ENCODE measurements at regions not wholly inside any gene's neighbourhood (a gene's known extent, or its start where the extent isn't known, plus 50 kb on each side); places are given as distances from the start of the nearest gene placed in this dataset.

DNA sequence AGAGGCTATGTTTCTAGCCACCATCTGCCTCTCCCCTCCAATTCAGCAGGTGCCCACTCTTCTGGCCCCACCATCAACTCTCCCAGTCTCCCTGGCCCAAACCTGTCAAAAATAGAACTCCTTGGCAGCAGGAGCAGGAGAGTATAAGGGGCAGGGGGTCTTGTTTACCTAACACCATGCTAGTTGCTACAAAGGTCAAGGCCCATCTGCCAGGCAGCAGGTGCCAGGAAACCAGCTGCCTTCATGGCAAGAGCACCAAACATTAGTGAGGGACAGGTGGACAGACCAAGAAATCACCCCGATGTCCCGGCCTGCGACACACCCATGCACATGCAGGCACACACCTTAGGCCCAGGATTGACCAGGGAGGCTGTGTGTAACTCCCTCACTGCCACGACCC lies 387.9 kb downstream of the BUD13 start:
- TF ChIP-seq HOXB5 (CRISPR knock-in tag; IDR thresholded peaks at IDR 0.05) (no peak), CHD4 (IDR thresholded peaks at IDR 0.05; ENCODE audit: borderline replicate concordance) (no peak), ZSCAN20 (CRISPR knock-in tag; IDR thresholded peaks at IDR 0.05) (no peak), RAD21 (conservative IDR thresholded peaks at IDR 0.05 in 1 of 2, IDR thresholded peaks at IDR 0.05 in 1 of 2) (no peak), CBX8 (IDR thresholded peaks at IDR 0.05) (no peak), ESRRA (IDR thresholded peaks at IDR 0.05; ENCODE audit: borderline replicate concordance, low read length) (no peak), TP53 (CRISPR knock-in tag; IDR thresholded peaks at IDR 0.05) (no peak), ZNF302 (CRISPR knock-in tag; IDR thresholded peaks at IDR 0.05) (no peak), PHF8 (IDR thresholded peaks at IDR 0.05; ENCODE audit: borderline replicate concordance, low read depth) (no peak), JUNB (IDR thresholded peaks at IDR 0.05) (no peak), MAFK (IDR thresholded peaks at IDR 0.05; ENCODE audit: partially characterized antibody) (no peak), HOXA7 (CRISPR knock-in tag; IDR thresholded peaks at IDR 0.05) (no peak), MYC (IDR thresholded peaks at IDR 0.05; ENCODE audit: borderline replicate concordance, low read length) (no peak), CHD2 (IDR thresholded peaks at IDR 0.05; ENCODE audit: low read length, partially characterized antibody) (no peak), EHMT2 (IDR thresholded peaks at IDR 0.05; ENCODE audit: low read depth) (no peak)
- TF ChIP-seq, protein P1, sequence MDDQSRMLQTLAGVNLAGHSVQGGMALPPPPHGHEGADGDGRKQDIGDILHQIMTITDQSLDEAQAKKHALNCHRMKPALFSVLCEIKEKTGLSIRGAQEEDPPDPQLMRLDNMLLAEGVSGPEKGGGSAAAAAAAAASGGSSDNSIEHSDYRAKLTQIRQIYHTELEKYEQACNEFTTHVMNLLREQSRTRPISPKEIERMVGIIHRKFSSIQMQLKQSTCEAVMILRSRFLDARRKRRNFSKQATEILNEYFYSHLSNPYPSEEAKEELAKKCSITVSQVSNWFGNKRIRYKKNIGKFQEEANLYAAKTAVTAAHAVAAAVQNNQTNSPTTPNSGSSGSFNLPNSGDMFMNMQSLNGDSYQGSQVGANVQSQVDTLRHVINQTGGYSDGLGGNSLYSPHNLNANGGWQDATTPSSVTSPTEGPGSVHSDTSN (IDR thresholded peaks at IDR 0.05): no peak
- TF ChIP-seq, protein P2, sequence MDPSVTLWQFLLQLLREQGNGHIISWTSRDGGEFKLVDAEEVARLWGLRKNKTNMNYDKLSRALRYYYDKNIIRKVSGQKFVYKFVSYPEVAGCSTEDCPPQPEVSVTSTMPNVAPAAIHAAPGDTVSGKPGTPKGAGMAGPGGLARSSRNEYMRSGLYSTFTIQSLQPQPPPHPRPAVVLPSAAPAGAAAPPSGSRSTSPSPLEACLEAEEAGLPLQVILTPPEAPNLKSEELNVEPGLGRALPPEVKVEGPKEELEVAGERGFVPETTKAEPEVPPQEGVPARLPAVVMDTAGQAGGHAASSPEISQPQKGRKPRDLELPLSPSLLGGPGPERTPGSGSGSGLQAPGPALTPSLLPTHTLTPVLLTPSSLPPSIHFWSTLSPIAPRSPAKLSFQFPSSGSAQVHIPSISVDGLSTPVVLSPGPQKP (IDR thresholded peaks at IDR 0.05; ENCODE audit: low read depth, low read length): no peak
- TF ChIP-seq, protein P3, sequence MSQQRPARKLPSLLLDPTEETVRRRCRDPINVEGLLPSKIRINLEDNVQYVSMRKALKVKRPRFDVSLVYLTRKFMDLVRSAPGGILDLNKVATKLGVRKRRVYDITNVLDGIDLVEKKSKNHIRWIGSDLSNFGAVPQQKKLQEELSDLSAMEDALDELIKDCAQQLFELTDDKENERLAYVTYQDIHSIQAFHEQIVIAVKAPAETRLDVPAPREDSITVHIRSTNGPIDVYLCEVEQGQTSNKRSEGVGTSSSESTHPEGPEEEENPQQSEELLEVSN (IDR thresholded peaks at IDR 0.05; ENCODE audit: borderline replicate concordance, low read depth): no peak
- TF ChIP-seq, protein P4, sequence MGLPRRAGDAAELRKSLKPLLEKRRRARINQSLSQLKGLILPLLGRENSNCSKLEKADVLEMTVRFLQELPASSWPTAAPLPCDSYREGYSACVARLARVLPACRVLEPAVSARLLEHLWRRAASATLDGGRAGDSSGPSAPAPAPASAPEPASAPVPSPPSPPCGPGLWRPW (IDR thresholded peaks at IDR 0.05): no peak
- TF ChIP-seq, protein P5, sequence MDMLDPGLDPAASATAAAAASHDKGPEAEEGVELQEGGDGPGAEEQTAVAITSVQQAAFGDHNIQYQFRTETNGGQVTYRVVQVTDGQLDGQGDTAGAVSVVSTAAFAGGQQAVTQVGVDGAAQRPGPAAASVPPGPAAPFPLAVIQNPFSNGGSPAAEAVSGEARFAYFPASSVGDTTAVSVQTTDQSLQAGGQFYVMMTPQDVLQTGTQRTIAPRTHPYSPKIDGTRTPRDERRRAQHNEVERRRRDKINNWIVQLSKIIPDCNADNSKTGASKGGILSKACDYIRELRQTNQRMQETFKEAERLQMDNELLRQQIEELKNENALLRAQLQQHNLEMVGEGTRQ (IDR thresholded peaks at IDR 0.05): no peak
- ChIA-PET CTCF (no interaction called here), POLR2A (no interaction called here)
- Histone ChIP-seq H3K4me3 (no peak overlapping the region), H3K27ac (no peak overlapping the region), H3K9me3 (no peaks in the 10 kb centered on the region), H3K4me2 (no peak overlapping the region), H3K4me1 (no peaks in the 10 kb centered on the region)
- ATAC-seq (no peak), DNase-seq (ENCODE audit: low read depth in 1 of 2, low spot score in 1 of 2) (no peak), FAIRE-seq (no peak)
- WGBS (ENCODE audit: missing lambda C conversion rate): 0% methylated on average over 1 of the region's 4 CpGs

DNA sequence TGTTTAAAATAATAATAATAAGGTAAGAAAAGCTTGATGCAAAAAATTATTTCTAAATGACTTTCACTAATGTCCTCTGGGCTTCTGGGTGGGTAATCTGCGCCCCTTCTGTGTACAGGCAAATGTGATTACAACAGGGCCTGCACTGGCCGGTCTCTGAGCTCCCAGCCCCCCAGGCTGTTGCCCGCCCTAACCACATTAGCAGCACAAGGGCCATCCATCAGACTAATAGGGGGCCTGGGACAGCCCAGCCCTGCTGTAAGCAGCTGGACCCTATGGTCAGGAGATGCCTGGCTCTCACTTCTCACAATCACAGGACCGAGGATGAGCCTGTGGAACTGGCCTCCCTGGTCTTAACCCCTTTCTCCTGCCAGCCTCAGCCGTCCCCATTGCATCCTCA lies 388.4 kb downstream of the BUD13 start:
- POLR2A ChIA-PET: no interaction called here
- FAIRE-seq: no peak

More for the DNA sequence above, 388.4 kb downstream of the BUD13 start:
- TF ChIP-seq, protein P1 (IDR thresholded peaks at IDR 0.05): no peak
- no peak for TF ChIP-seq EHMT2 (IDR thresholded peaks at IDR 0.05; ENCODE audit: low read depth)
- no peak for TF ChIP-seq CEBPB (IDR thresholded peaks at IDR 0.05)
- TF ChIP-seq, protein P5 (IDR thresholded peaks at IDR 0.05): no peak
- no peak for TF ChIP-seq RAD21 (conservative IDR thresholded peaks at IDR 0.05 in 1 of 2, IDR thresholded peaks at IDR 0.05 in 1 of 2)
- no peak for TF ChIP-seq FOSB (CRISPR knock-in tag; IDR thresholded peaks at IDR 0.05)
- TF ChIP-seq PHF8 (IDR thresholded peaks at IDR 0.05; ENCODE audit: borderline replicate concordance, low read depth): no peak
- no peak for TF ChIP-seq FOXS1 (CRISPR knock-in tag; IDR thresholded peaks at IDR 0.05)
- TF ChIP-seq, protein P6, sequence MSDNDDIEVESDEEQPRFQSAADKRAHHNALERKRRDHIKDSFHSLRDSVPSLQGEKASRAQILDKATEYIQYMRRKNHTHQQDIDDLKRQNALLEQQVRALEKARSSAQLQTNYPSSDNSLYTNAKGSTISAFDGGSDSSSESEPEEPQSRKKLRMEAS (IDR thresholded peaks at IDR 0.05): no peak
- no peak for ATAC-seq
- no peaks in the 10 kb centered on the region for H3K4me1 ChIP-seq
- no peak for DNase-seq (ENCODE audit: low read depth in 1 of 2, low spot score in 1 of 2)
- no peaks in the 10 kb centered on the region for H3K9me3 ChIP-seq
- H3K4me3 ChIP-seq: no peak overlapping the region
- H3K27ac ChIP-seq: no peak overlapping the region
- CTCF ChIA-PET: no interaction called here
- WGBS (ENCODE audit: missing lambda C conversion rate): 7% methylated on average over 3 of the region's 5 CpGs
- H3K4me2 ChIP-seq: no peak overlapping the region
